Thyroid gland (tissue), 4 donors: ENCODE measurements at regions not wholly inside any gene's neighbourhood (a gene's known extent, or its start where the extent isn't known, plus 50 kb on each side); places are given as distances from the start of the nearest gene placed in this dataset.

Experiments
- DNase-seq, 2 donors: peaks; one replicate each; pipeline ENCODE4 v3.0.0-alpha.2; 2019
- H3K27ac ChIP-seq, 3 donors: fragments of 200-600 bp; sonication (generic); 1 replicate in 2 of 3; 2 replicates in 1 of 3; pipeline ENCODE4 v1.5.1; 2016 to 2019; ENCODE audit warnings: mild to moderate bottlenecking in 1 of 3, moderate library complexity in 1 of 3
- H3K27me3 ChIP-seq: fragments of 200-600 bp; sonication (generic); one replicate; pipeline ENCODE4 v1.5.1; 2019
- H3K36me3 ChIP-seq, 2 donors: fragments of 200-600 bp; sonication (generic); one replicate each; pipeline ENCODE4 v1.5.1; 2016 to 2019
- H3K4me1 ChIP-seq, 2 donors: fragments of 200-600 bp; sonication (generic); one replicate each; pipeline ENCODE4 v1.5.1; 2017 to 2019
- H3K4me3 ChIP-seq, 3 donors: fragments of 200-600 bp; sonication (generic); replicated peaks in 1 of 3; 1 replicate in 2 of 3; 2 replicates in 1 of 3; pipeline ENCODE4 v1.5.1; 2016; ENCODE audit warnings: mild to moderate bottlenecking in 1 of 3
- H3K9me3 ChIP-seq: fragments of 200-600 bp; sonication (generic); one replicate; pipeline ENCODE4 v1.5.1; 2017
- POLR2A ChIP-seq, 2 donors: fragments of 450-650 bp; IDR thresholded peaks; one replicate each; pipeline ENCODE4 v1.6.1; 2017; ENCODE audit warnings: antibody characterized with exemption in 2 of 2, mild to moderate bottlenecking in 2 of 2, moderate library complexity in 1 of 2
- WGBS, 2 donors: methylation state at CpG; one replicate each; pipeline ENCODE4 v1.1.5; 2017; 5-methylcytosine and 5-hydroxymethylcytosine counted together
- intact Hi-C: fragments of 100-400 bp; cut with DNase I; formaldehyde crosslinking; loops from one replicate; pipeline ENCODE4 v1.15.1; 2023
- TF ChIP-seq, protein P1 (sequence below), 6 experiments: fragments of 200-600 bp in 3 of 6; fragments of 450-650 bp in 3 of 6; sonication (generic) in 3 of 6; IDR thresholded peaks; one replicate each; pipeline ENCODE4 v1.5.1; 2016 to 2019; ENCODE audit warnings: antibody characterized with exemption in 6 of 6, mild to moderate bottlenecking in 2 of 6, inconsistent platforms in 1 of 6, moderate library complexity in 1 of 6

GRCh38 chr2:17101091-17101490, 417.1 kb downstream of the RAD51AP2 start:
- no peak overlapping the region for H3K4me3 ChIP-seq
- intact Hi-C loops = no loop called here
- H3K27ac ChIP-seq = no peak overlapping the region
- H3K4me1 ChIP-seq = no peaks in the 10 kb centered on the region
- H3K9me3 ChIP-seq = no peaks in the 10 kb centered on the region
- no peaks in the 10 kb centered on the region for H3K36me3 ChIP-seq
- no peaks in the 10 kb centered on the region for H3K27me3 ChIP-seq
- no peak for TF ChIP-seq POLR2A (IDR thresholded peaks at IDR 0.05)
- TF ChIP-seq, protein P1, sequence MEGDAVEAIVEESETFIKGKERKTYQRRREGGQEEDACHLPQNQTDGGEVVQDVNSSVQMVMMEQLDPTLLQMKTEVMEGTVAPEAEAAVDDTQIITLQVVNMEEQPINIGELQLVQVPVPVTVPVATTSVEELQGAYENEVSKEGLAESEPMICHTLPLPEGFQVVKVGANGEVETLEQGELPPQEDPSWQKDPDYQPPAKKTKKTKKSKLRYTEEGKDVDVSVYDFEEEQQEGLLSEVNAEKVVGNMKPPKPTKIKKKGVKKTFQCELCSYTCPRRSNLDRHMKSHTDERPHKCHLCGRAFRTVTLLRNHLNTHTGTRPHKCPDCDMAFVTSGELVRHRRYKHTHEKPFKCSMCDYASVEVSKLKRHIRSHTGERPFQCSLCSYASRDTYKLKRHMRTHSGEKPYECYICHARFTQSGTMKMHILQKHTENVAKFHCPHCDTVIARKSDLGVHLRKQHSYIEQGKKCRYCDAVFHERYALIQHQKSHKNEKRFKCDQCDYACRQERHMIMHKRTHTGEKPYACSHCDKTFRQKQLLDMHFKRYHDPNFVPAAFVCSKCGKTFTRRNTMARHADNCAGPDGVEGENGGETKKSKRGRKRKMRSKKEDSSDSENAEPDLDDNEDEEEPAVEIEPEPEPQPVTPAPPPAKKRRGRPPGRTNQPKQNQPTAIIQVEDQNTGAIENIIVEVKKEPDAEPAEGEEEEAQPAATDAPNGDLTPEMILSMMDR (IDR thresholded peaks at IDR 0.05) = no peak
- 60 to 63% methylated on average over 1 of the region's 1 CpG for WGBS, 2 donors
- DNase-seq = no peak

- Histone ChIP-seq H3K4me1 (no peaks in the 10 kb centered on the region), H3K36me3 (no peaks in the 10 kb centered on the region), H3K27ac (no peak overlapping the region), H3K9me3 (no peaks in the 10 kb centered on the region), H3K4me3 (no peak overlapping the region), H3K27me3 (no peaks in the 10 kb centered on the region)
- no peak for TF ChIP-seq POLR2A (IDR thresholded peaks at IDR 0.05)
- TF ChIP-seq, protein P1 (IDR thresholded peaks at IDR 0.05) = no peak
- WGBS, 2 donors = 84 to 91% methylated on average over 2 of the region's 2 CpGs
- DNase-seq = no peak
- intact Hi-C loops = no loop called here
Measured at GRCh38 chr2:17095340-17095739, 422.9 kb downstream of the RAD51AP2 start.

DNA sequence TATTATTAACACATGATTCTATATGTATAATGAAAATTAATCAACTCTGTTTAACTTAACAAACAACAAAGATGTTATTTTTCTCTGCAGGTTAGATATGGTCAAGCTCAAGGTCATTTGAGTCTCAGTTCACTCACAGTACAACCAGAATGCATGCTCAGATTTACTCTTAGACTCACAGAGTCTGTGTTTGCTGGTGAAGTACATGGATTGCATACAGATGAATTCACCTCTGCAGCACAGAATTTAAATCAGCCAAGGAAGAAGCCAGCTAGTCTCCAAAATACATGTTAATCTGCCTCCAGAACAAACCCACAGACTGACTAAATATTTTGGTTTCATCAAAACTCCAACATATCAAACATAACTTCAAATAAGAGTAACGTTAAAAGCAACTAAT, 424.5 kb downstream of the RAD51AP2 start:
- Histone ChIP-seq H3K27ac (no peak overlapping the region), H3K27me3 (no peaks in the 10 kb centered on the region), H3K4me3 (no peak overlapping the region), H3K4me1 (no peaks in the 10 kb centered on the region), H3K9me3 (no peaks in the 10 kb centered on the region), H3K36me3 (no peaks in the 10 kb centered on the region)
- no peak for TF ChIP-seq POLR2A (IDR thresholded peaks at IDR 0.05)
- TF ChIP-seq, protein P1 (IDR thresholded peaks at IDR 0.05) = no peak
- 86 to 91% methylated on average over 1 of the region's 1 CpG for WGBS, 2 donors
- no peak for DNase-seq
- intact Hi-C loops = no loop called here

DNA sequence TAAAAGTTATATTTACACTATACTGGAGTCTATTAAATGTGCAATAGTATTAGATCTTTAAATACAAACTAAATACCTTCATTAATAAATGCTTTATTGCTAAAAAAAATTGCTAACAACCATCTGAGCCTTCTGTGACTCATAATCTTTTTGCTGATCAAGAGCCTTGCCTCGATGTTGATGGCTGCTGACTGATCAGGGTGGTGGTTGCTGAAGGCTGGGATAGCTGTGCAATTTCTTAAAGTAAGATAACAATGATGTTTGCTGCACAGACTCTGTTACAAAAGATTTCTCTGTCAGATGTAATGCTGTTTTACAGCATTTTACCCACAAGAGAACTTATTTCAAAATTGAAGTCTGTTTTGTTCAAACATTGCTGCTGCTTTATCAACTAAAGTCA, 421.4 kb upstream of the CYRIA start:
- intact Hi-C loops = no loop called here
- no peaks in the 10 kb centered on the region for H3K9me3 ChIP-seq
- no peak for TF ChIP-seq POLR2A (IDR thresholded peaks at IDR 0.05)
- TF ChIP-seq, protein P1 (IDR thresholded peaks at IDR 0.05) = no peak
- no peak for DNase-seq
- no peak overlapping the region for H3K4me3 ChIP-seq
- peaks cover 0 to 9% of the 10 kb centered on the region in 2 donors for H3K4me1 ChIP-seq
- no peak overlapping the region for H3K27ac ChIP-seq
- H3K27me3 ChIP-seq = no peaks in the 10 kb centered on the region
- 69 to 81% methylated on average over 1 of the region's 1 CpG for WGBS, 2 donors
- H3K36me3 ChIP-seq = no peaks in the 10 kb centered on the region

DNA sequence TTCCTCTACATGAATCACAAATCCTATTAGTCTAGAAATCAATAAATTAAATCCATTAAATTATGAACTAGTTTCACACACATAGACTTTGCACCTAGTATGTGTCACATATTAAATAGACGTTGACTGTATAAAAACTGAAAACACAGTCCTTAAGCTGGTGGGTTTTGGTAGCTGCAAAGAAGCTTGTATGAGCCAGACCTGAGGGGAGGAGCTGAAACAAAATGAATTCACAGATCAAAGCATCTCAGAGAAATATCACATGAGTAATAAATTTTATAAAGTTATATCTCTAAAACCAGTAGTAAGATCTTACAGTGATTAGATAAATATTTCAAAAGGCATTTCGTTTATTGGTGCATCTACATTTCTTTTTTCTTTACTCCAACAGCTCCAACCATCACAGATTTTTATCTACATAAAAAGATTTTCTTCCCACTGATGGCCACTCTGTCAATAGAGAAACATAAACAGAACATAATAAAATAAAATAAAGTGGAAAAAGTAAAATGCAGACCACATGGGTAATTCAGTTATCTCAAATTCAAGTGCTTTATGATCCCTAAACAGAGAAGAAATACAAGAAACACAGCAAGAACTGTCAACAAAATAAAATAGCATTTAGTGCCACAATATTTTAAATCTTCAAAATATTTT, 420.0 kb upstream of the CYRIA start:
- Histone ChIP-seq H3K9me3 (no peaks in the 10 kb centered on the region), H3K36me3 (no peaks in the 10 kb centered on the region), H3K4me1 (peaks cover 0 to 9% of the 10 kb centered on the region in 2 donors), H3K27me3 (no peaks in the 10 kb centered on the region), H3K27ac (no peak overlapping the region), H3K4me3 (no peak overlapping the region)
- TF ChIP-seq POLR2A (IDR thresholded peaks at IDR 0.05) = no peak
- TF ChIP-seq, protein P1 (IDR thresholded peaks at IDR 0.05) = no peak
- intact Hi-C loops = no loop called here
- no peak for DNase-seq
- 79 to 80% methylated on average over 2 of the region's 2 CpGs for WGBS, 2 donors
